HepG2 (cell line): ENCODE measurements at regions not wholly inside any gene's neighbourhood (a gene's known extent, or its start where the extent isn't known, plus 50 kb on each side); places are given as distances from the start of the nearest gene placed in this dataset.

ENCODE experiments used
- ATAC-seq: fragments of 200-7000 bp; cut with Tn5 transposase; 3 replicates; pipeline ENCODE4 v1.9.1; 2020; ENCODE audit warnings: mild to moderate bottlenecking, moderate library complexity
- BruUV-seq: library from RNA; stranded (reverse); fragments of 400-500 nt; replicated peaks from 2 replicates; lab custom pipeline; 2021; lab: Mats Ljungman, UMichigan
- CTCF ChIA-PET: fragments of 300-600 bp; formaldehyde crosslinking; extraction: SDS; loops from one replicate; lab custom pipeline; 2021; ENCODE audit warnings: low total read pairs, inconsistent platforms, low intra/inter-chr PET ratio; lab: Yijun Ruan, JAX
- POLR2A ChIA-PET: fragments of 350-600 bp; sonication (Branson Sonifier 250); formaldehyde crosslinking; loops from one replicate; lab custom pipeline; 2020; ENCODE audit warnings: antibody characterized with exemption, inconsistent platforms; lab: Yijun Ruan, JAX
- DNase-seq: peaks from one replicate; pipeline ENCODE4 v3.0.0-alpha.2; 2015; ENCODE audit warnings: low spot score
- FAIRE-seq: peaks from 3 replicates; lab custom pipeline; 2011; peaks lifted over from hg19 to GRCh38; lab: Jason Lieb, UNC
- H2AFZ ChIP-seq: one replicate; pipeline ENCODE4 v1.6.1; 2011; ENCODE audit warnings: low read length, inconsistent platforms
- H3K27ac ChIP-seq: fragments of 300-600 bp; 3 replicates; pipeline ENCODE4 v1.8.0; 2011; ENCODE audit warnings: mixed run types, mild to moderate bottlenecking, mixed read lengths, low read length, inconsistent platforms; ENCODE audit not compliant: insufficient read depth; ENCODE audit errors: extremely low read length
- H3K27me3 ChIP-seq, 2 experiments: fragments of 200-600 bp in 1 of 2; 2 replicates in 1 of 2; 3 replicates in 1 of 2; pipeline versions ENCODE4 v1.6.0 to v1.8.0; 2011; ENCODE audit warnings: low read length in 2 of 2, mild to moderate bottlenecking in 2 of 2, moderate library complexity in 2 of 2, inconsistent platforms in 1 of 2; ENCODE audit not compliant: insufficient read depth in 2 of 2, control insufficient read depth in 1 of 2
- H3K36me3 ChIP-seq, 2 experiments: fragments of 200-600 bp in 1 of 2; replicated peaks in 1 of 2; 2 replicates in 1 of 2; 3 replicates in 1 of 2; pipeline versions ENCODE4 v1.5.1 to v1.8.0; 2011; ENCODE audit warnings: low read length in 2 of 2, inconsistent platforms in 1 of 2; ENCODE audit not compliant: insufficient read depth in 2 of 2, control insufficient read depth in 1 of 2
- H3K4me1 ChIP-seq: 2 replicates; pipeline ENCODE4 v1.5.1; 2012; ENCODE audit warnings: low read length, inconsistent platforms; ENCODE audit not compliant: insufficient read depth
- H3K4me2 ChIP-seq: 2 replicates; pipeline ENCODE4 v1.6.0; 2011; ENCODE audit warnings: low read depth, low read length, inconsistent platforms
- H3K4me3 ChIP-seq, 3 experiments: fragments of 200-600 bp in 1 of 3; sonication (generic), shearing (Covaris generic) in 1 of 3; replicated peaks in 1 of 3; 2 replicates each; pipeline ENCODE4 v1.5.1; 2011 to 2016; ENCODE audit warnings: low read length in 3 of 3, inconsistent platforms in 2 of 3, low read depth in 2 of 3, mild to moderate bottlenecking in 2 of 3, control low read depth in 1 of 3, mixed read lengths in 1 of 3; ENCODE audit not compliant: insufficient read depth in 1 of 3
- H3K79me2 ChIP-seq: one replicate; pipeline ENCODE4 v1.6.1; 2011; ENCODE audit warnings: low read length, inconsistent platforms; ENCODE audit not compliant: insufficient read depth
- H3K9ac ChIP-seq: 2 replicates; pipeline ENCODE4 v1.6.0; 2011; ENCODE audit warnings: mild to moderate bottlenecking, low read depth, low read length, inconsistent platforms; ENCODE audit not compliant: insufficient read depth
- H3K9me3 ChIP-seq: 2 replicates; pipeline ENCODE4 v1.5.1; 2012; ENCODE audit warnings: mild to moderate bottlenecking, low read length
- H4K20me1 ChIP-seq: 2 replicates; pipeline ENCODE4 v1.6.0; 2011; ENCODE audit warnings: inconsistent platforms, mild to moderate bottlenecking, low read length, moderate library complexity; ENCODE audit not compliant: insufficient read depth
- CCAR2 ChIP-seq: fragments of 200-400 bp; formaldehyde crosslinking; optimal IDR thresholded peaks from 2 replicates; pipeline ENCODE3; 2018; ENCODE audit warnings: low read depth, mild to moderate bottlenecking, low read length, moderate library complexity
- HCFC1 ChIP-seq: fragments of 150-350 bp; IDR thresholded peaks from 2 replicates; pipeline ENCODE4 v1.6.1; 2014; ENCODE audit warnings: low read depth, low read length
- HMG20B ChIP-seq: conservative IDR thresholded peaks from 2 replicates; pipeline ENCODE4 v1.6.1; 2016; ENCODE audit warnings: missing genetic modification reagents, missing compliant biosample characterization
- IRX3 ChIP-seq: sonication (generic); formaldehyde crosslinking; IDR thresholded peaks from 2 replicates; pipeline ENCODE4 v1.8.1; 2023; ENCODE audit warnings: mild to moderate bottlenecking, low read depth, missing genetic modification reagents, borderline replicate concordance
- MAF1 ChIP-seq: sonication (generic); formaldehyde crosslinking; IDR thresholded peaks from 2 replicates; pipeline ENCODE4 v1.5.0; 2020; ENCODE audit warnings: missing genetic modification reagents, borderline replicate concordance
- MYNN ChIP-seq: sonication (generic); formaldehyde crosslinking; IDR thresholded peaks from 2 replicates; pipeline ENCODE4 v1.4.0; 2020; ENCODE audit warnings: mild to moderate bottlenecking, low read depth, missing genetic modification reagents
- RNF219 ChIP-seq: sonication (generic); formaldehyde crosslinking; IDR thresholded peaks from 2 replicates; pipeline ENCODE4 v1.5.0; 2020; ENCODE audit warnings: mild to moderate bottlenecking, missing genetic modification reagents
- SP2 ChIP-seq: sonication (generic); formaldehyde crosslinking; IDR thresholded peaks from 2 replicates; pipeline ENCODE4 v1.5.1; 2020; ENCODE audit warnings: mild to moderate bottlenecking, missing genetic modification reagents
- TEF ChIP-seq: sonication (generic); formaldehyde crosslinking; IDR thresholded peaks from 2 replicates; pipeline ENCODE4 v1.5.0; 2020; ENCODE audit warnings: missing genetic modification reagents
- UBTF ChIP-seq: sonication (generic); formaldehyde crosslinking; IDR thresholded peaks from 2 replicates; pipeline ENCODE4 v1.4.0; 2020; ENCODE audit warnings: mild to moderate bottlenecking, missing genetic modification reagents
- ZBTB42 ChIP-seq: sonication (generic); formaldehyde crosslinking; IDR thresholded peaks from 2 replicates; pipeline ENCODE4 v1.5.0; 2020; ENCODE audit warnings: mild to moderate bottlenecking, missing genetic modification reagents
- ZC3H4 ChIP-seq: sonication (generic); formaldehyde crosslinking; IDR thresholded peaks from 2 replicates; pipeline ENCODE4 v1.4.0; 2020; ENCODE audit warnings: missing genetic modification reagents, borderline replicate concordance
- ZNF296 ChIP-seq: sonication (generic); formaldehyde crosslinking; conservative IDR thresholded peaks from 2 replicates; pipeline ENCODE4 v1.5.0; 2020; ENCODE audit warnings: mild to moderate bottlenecking, missing genetic modification reagents
- ZNF33B ChIP-seq: sonication (generic); formaldehyde crosslinking; IDR thresholded peaks from 2 replicates; pipeline ENCODE4 v1.5.1; 2020; ENCODE audit warnings: mild to moderate bottlenecking, missing genetic modification reagents
- ZNF616 ChIP-seq: sonication (generic); formaldehyde crosslinking; IDR thresholded peaks from 2 replicates; pipeline ENCODE4 v1.5.0; 2020; ENCODE audit warnings: low read depth, mild to moderate bottlenecking, missing genetic modification reagents
- ZSCAN21 ChIP-seq: sonication (generic); formaldehyde crosslinking; IDR thresholded peaks from 2 replicates; pipeline ENCODE4 v1.8.0; 2022; ENCODE audit warnings: mild to moderate bottlenecking, missing genetic modification reagents, moderate library complexity, borderline replicate concordance
- WGBS: methylation state at CpG from one replicate; pipeline ENCODE4 v1.1.6; 2017; ENCODE audit warnings: low lambda C conversion rate; 5-methylcytosine and 5-hydroxymethylcytosine counted together
- in situ Hi-C: cut with HindIII; loops from 2 replicates; pipeline ENCODE4 v1.10.0; 2017; ENCODE audit warnings: low pct_unique_long_range_greater_than_20kb; ENCODE audit not compliant: extremely low pct_ligation_motif_present
- intact Hi-C: fragments of 100-400 bp; cut with micrococcal nuclease; formaldehyde crosslinking; loops from one replicate; pipeline ENCODE4 v1.10.0; 2022; ENCODE audit not compliant: unreplicated experiment

GRCh38 chr4:81617545-81617944 lies 145.8 kb upstream of the RASGEF1B start:
- BruUV-seq, result no TSS peak
- 40% methylated on average over 1 of the region's 1 CpG for WGBS
- Histone ChIP-seq H4K20me1 (no peaks in the 10 kb centered on the region), H3K27ac (no peak overlapping the region), H3K4me2 (no peak overlapping the region), H3K36me3 (no peaks in the 10 kb centered on the region), H3K9ac (no peak overlapping the region), H3K4me3 (no peak overlapping the region), H3K27me3 (no peaks in the 10 kb centered on the region), H2AFZ (no peak overlapping the region), H3K9me3 (no peaks in the 10 kb centered on the region), H3K79me2 (no peaks in the 10 kb centered on the region), H3K4me1 (peaks cover 16% of the 10 kb centered on the region)
- ATAC-seq, result no peak
- in situ Hi-C loops, result no loop called here
- ChIA-PET CTCF (no interaction called here), POLR2A (interaction anchor here (1.0 kb wide), 1 partner anchor 757 kb away, joined by 4 read pairs; no protein-coding TSS in a partner anchor)
- intact Hi-C loops, result no loop called here
- no peak for DNase-seq
- no peak for FAIRE-seq
- TF ChIP-seq SP2 (CRISPR knock-in tag) (no peak), HMG20B (no peak), MAF1 (CRISPR knock-in tag) (no peak), ZNF616 (CRISPR knock-in tag) (no peak), ZNF296 (no peak), CCAR2 (no peak), ZBTB42 (CRISPR knock-in tag) (no peak), ZNF33B (no peak), IRX3 (CRISPR knock-in tag) (no peak), TEF (CRISPR knock-in tag) (no peak)

- BruUV-seq, result no TSS peak
- WGBS, result 43% methylated on average over 3 of the region's 3 CpGs
- FAIRE-seq, result no peak
- no peak overlapping the region for H3K4me2 ChIP-seq
- POLR2A ChIA-PET, result no interaction called here
- no peak for ATAC-seq
- DNase-seq, result no peak
- no peak overlapping the region for H2AFZ ChIP-seq
- no peak overlapping the region for H3K9ac ChIP-seq
- no peak overlapping the region for H3K27ac ChIP-seq
- intact Hi-C loops (no loop called here), in situ Hi-C loops (no loop called here)
- no peaks in the 10 kb centered on the region for H4K20me1 ChIP-seq
- H3K27me3 ChIP-seq, result no peaks in the 10 kb centered on the region; a peak in 1 of 5 replicates
- no peak overlapping the region for H3K4me3 ChIP-seq
- no peaks in the 10 kb centered on the region for H3K9me3 ChIP-seq
- H3K4me1 ChIP-seq, result no peaks in the 10 kb centered on the region
- CTCF ChIA-PET, result no interaction called here
- H3K79me2 ChIP-seq, result no peaks in the 10 kb centered on the region
- H3K36me3 ChIP-seq, result no peaks in the 10 kb centered on the region
- TF ChIP-seq UBTF (CRISPR knock-in tag), result no peak
- TF ChIP-seq RNF219 (CRISPR knock-in tag), result no peak
- TF ChIP-seq MYNN (CRISPR knock-in tag), result no peak
- TF ChIP-seq ZSCAN21 (CRISPR knock-in tag), result no peak
- no peak for TF ChIP-seq HCFC1
- no peak for TF ChIP-seq ZC3H4
These were observed 139.5 kb upstream of the RASGEF1B start for GRCh38 chr4:81611221-81611620.
